ENCODE measurements at regions not wholly inside any gene's neighbourhood (a gene's known extent, or its start where the extent isn't known, plus 50 kb on each side); places are given as distances from the start of the nearest gene placed in this dataset.

- TF ChIP-seq CTCF (IDR thresholded peaks at IDR 0.05) (no peak), POLR2A (IDR thresholded peaks at IDR 0.05) (no peak)
Measured at GRCh38 chr16:9300252-9300651, 208.8 kb downstream of the HAPSTR1 start.

Data from uterus (tissue), 2 donors.